Activated CD8-positive, alpha-beta memory T cell treated with anti-CD3 and anti-CD28 coated beads for 36 hours (primary cell): ENCODE measurements at regions not wholly inside any gene's neighbourhood (a gene's known extent, or its start where the extent isn't known, plus 50 kb on each side); places are given as distances from the start of the nearest gene placed in this dataset.

Source experiments
- CTCF ChIA-PET: fragments of 350-600 bp; sonication (Branson Sonifier 250); formaldehyde crosslinking; loops from one replicate; lab custom pipeline; 2021; ENCODE audit warnings: antibody characterized with exemption; lab: Charles Lee
- POLR2A ChIA-PET: fragments of 350-600 bp; sonication (Branson Sonifier 250); formaldehyde crosslinking; loops from one replicate; lab custom pipeline; 2021; ENCODE audit warnings: antibody characterized with exemption; lab: Charles Lee

GRCh38 chr4:171644430-171645057 lies 168.7 kb upstream of the GALNTL6 start:
- ChIA-PET CTCF (no interaction called here), POLR2A (no interaction called here)

GRCh38 chr4:171639540-171639939 lies 173.7 kb upstream of the GALNTL6 start:
- ChIA-PET POLR2A (no interaction called here), CTCF (no interaction called here)

GRCh38 chr4:171636606-171637005 lies 176.6 kb upstream of the GALNTL6 start:
- POLR2A ChIA-PET, result no interaction called here
- CTCF ChIA-PET, result no interaction called here

GRCh38 chr4:171629737-171630136 lies 183.5 kb upstream of the GALNTL6 start:
- ChIA-PET POLR2A (no interaction called here), CTCF (no interaction called here)

- POLR2A ChIA-PET, result no interaction called here
- CTCF ChIA-PET, result no interaction called here
Observed at GRCh38 chr4:171629182-171629581, 184.0 kb upstream of the GALNTL6 start.

GRCh38 chr4:171626554-171626953 lies 186.7 kb upstream of the GALNTL6 start:
- ChIA-PET POLR2A (no interaction called here), CTCF (no interaction called here)

- ChIA-PET POLR2A (no interaction called here), CTCF (no interaction called here)
Observed at GRCh38 chr4:171622729-171623128, 190.5 kb upstream of the GALNTL6 start.

GRCh38 chr4:171621646-171622045 lies 191.6 kb upstream of the GALNTL6 start:
- ChIA-PET CTCF (no interaction called here), POLR2A (no interaction called here)

- CTCF ChIA-PET, result no interaction called here
- POLR2A ChIA-PET, result no interaction called here
Observed at GRCh38 chr4:171612907-171613306, 200.3 kb upstream of the GALNTL6 start.

- POLR2A ChIA-PET, result no interaction called here
- CTCF ChIA-PET, result no interaction called here
Observed at GRCh38 chr4:171602638-171603355, 210.4 kb upstream of the GALNTL6 start.

- ChIA-PET POLR2A (no interaction called here), CTCF (no interaction called here)
Observed at GRCh38 chr4:171601091-171601490, 212.1 kb upstream of the GALNTL6 start.

GRCh38 chr4:171599628-171600027 lies 213.6 kb upstream of the GALNTL6 start:
- CTCF ChIA-PET, result no interaction called here
- POLR2A ChIA-PET, result no interaction called here

- ChIA-PET CTCF (no interaction called here), POLR2A (no interaction called here)
Observed at GRCh38 chr4:171594293-171594692, 218.9 kb upstream of the GALNTL6 start.

- ChIA-PET POLR2A (no interaction called here), CTCF (no interaction called here)
Observed at GRCh38 chr4:171590716-171591115, 222.5 kb upstream of the GALNTL6 start.

GRCh38 chr4:171588764-171589163 lies 224.4 kb upstream of the GALNTL6 start:
- ChIA-PET POLR2A (no interaction called here), CTCF (no interaction called here)

- ChIA-PET CTCF (no interaction called here), POLR2A (no interaction called here)
Observed at GRCh38 chr4:171588051-171588545, 225.1 kb upstream of the GALNTL6 start.

GRCh38 chr4:171583790-171584189 lies 229.4 kb upstream of the GALNTL6 start:
- ChIA-PET POLR2A (no interaction called here), CTCF (no interaction called here)

GRCh38 chr4:171582961-171583581 lies 230.1 kb upstream of the GALNTL6 start:
- POLR2A ChIA-PET, result no interaction called here

GRCh38 chr4:171573181-171573580 lies 240.0 kb upstream of the GALNTL6 start:
- POLR2A ChIA-PET, result no interaction called here
- CTCF ChIA-PET, result no interaction called here

More at GRCh38 chr4:171582961-171583581, 230.1 kb upstream of the GALNTL6 start:
- CTCF ChIA-PET, result no interaction called here

GRCh38 chr4:171565130-171565788 lies 247.9 kb upstream of the GALNTL6 start:
- ChIA-PET CTCF (no interaction called here), POLR2A (no interaction called here)
